Endothelial cell (in vitro differentiated cells): ENCODE measurements at regions not wholly inside any gene's neighbourhood (a gene's known extent, or its start where the extent isn't known, plus 50 kb on each side); places are given as distances from the start of the nearest gene placed in this dataset.

Experiments
- DNase-seq: peaks from one replicate; pipeline ENCODE4 v3.0.0; 2021; ENCODE audit warnings: low spot score
- H3K27ac Mint-ChIP-seq: one replicate; pipeline ENCODE4 v1.8.0; 2021; ENCODE audit warnings: mixed read lengths, inconsistent platforms; ENCODE audit not compliant: unreplicated experiment
- H3K27me3 Mint-ChIP-seq: one replicate; pipeline ENCODE4 v1.8.0; 2021; ENCODE audit warnings: mild to moderate bottlenecking, moderate library complexity, mixed read lengths, inconsistent platforms; ENCODE audit not compliant: unreplicated experiment
- H3K36me3 Mint-ChIP-seq: one replicate; pipeline ENCODE4 v1.8.0; 2021; ENCODE audit warnings: mild to moderate bottlenecking, low read depth, mixed read lengths, inconsistent platforms; ENCODE audit not compliant: unreplicated experiment
- H3K4me1 Mint-ChIP-seq: one replicate; pipeline ENCODE4 v1.8.0; 2021; ENCODE audit warnings: mild to moderate bottlenecking, mixed read lengths, inconsistent platforms; ENCODE audit not compliant: unreplicated experiment
- H3K4me3 Mint-ChIP-seq: one replicate; pipeline ENCODE4 v1.8.0; 2021; ENCODE audit warnings: mild to moderate bottlenecking, mixed read lengths, inconsistent platforms; ENCODE audit not compliant: unreplicated experiment
- H3K9me3 Mint-ChIP-seq: one replicate; pipeline ENCODE4 v1.8.0; 2021; ENCODE audit warnings: mixed read lengths, inconsistent platforms; ENCODE audit not compliant: unreplicated experiment
- TF ChIP-seq, protein P1 (sequence below): fragments of 200-600 bp; sonication (generic); IDR thresholded peaks from one replicate; pipeline ENCODE4 v1.5.0; 2021; ENCODE audit warnings: antibody characterized with exemption; ENCODE audit not compliant: unreplicated experiment

DNA sequence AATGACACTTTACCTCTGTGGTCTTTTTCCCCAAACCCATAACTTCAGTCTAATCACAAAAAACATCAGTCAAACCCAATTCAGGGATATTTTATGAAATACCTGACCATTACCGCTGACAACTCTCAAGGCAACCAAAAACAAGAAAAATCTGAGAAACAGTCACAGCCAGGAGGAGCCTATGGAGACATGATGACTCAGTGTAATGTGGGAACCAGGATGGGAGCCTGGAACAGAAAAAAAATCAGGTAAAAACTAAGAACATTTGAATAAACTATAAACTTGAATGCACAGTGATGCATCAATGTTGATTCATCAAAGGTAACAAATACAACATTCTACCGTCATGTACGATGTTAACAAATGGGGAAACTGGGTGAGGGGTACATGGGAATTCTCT is 84.1 kb upstream of the TSHZ2 start:
- H3K4me3 Mint-ChIP-seq = no peak overlapping the region
- no peaks in the 10 kb centered on the region for H3K4me1 Mint-ChIP-seq

DNA sequence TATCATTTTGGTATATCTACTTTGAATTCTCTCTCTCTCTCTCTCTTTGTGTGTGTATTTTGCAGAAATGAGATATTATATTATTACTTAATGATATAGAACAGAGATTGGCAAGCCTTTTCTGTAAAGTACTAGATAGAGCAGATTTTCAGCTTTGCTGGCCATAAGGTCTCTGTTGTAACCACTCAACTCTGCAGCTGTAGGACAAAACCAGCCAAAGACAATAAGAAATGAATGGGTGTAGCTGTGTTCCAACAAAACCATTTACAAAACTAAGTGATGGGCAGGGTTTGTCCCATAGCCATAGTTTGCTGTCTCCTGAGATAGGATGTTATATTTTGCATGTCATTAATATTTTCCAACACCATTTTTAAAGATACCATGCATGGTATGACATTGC is 91.2 kb upstream of the TSHZ2 start:
- H3K4me1 Mint-ChIP-seq = peaks cover 12% of the 10 kb centered on the region
- TF ChIP-seq, protein P1, sequence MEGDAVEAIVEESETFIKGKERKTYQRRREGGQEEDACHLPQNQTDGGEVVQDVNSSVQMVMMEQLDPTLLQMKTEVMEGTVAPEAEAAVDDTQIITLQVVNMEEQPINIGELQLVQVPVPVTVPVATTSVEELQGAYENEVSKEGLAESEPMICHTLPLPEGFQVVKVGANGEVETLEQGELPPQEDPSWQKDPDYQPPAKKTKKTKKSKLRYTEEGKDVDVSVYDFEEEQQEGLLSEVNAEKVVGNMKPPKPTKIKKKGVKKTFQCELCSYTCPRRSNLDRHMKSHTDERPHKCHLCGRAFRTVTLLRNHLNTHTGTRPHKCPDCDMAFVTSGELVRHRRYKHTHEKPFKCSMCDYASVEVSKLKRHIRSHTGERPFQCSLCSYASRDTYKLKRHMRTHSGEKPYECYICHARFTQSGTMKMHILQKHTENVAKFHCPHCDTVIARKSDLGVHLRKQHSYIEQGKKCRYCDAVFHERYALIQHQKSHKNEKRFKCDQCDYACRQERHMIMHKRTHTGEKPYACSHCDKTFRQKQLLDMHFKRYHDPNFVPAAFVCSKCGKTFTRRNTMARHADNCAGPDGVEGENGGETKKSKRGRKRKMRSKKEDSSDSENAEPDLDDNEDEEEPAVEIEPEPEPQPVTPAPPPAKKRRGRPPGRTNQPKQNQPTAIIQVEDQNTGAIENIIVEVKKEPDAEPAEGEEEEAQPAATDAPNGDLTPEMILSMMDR = no peak
- no peak for DNase-seq
- no peaks in the 10 kb centered on the region for H3K27me3 Mint-ChIP-seq
- no peaks in the 10 kb centered on the region for H3K36me3 Mint-ChIP-seq
- H3K27ac Mint-ChIP-seq = no peak overlapping the region
- H3K9me3 Mint-ChIP-seq = no peaks in the 10 kb centered on the region
- no peak overlapping the region for H3K4me3 Mint-ChIP-seq

More for the DNA sequence above, 84.1 kb upstream of the TSHZ2 start:
- Mint-ChIP-seq H3K27ac (no peak overlapping the region), H3K9me3 (no peaks in the 10 kb centered on the region), H3K27me3 (no peaks in the 10 kb centered on the region), H3K36me3 (no peaks in the 10 kb centered on the region)
- DNase-seq = no peak
- TF ChIP-seq, protein P1 = no peak

DNA sequence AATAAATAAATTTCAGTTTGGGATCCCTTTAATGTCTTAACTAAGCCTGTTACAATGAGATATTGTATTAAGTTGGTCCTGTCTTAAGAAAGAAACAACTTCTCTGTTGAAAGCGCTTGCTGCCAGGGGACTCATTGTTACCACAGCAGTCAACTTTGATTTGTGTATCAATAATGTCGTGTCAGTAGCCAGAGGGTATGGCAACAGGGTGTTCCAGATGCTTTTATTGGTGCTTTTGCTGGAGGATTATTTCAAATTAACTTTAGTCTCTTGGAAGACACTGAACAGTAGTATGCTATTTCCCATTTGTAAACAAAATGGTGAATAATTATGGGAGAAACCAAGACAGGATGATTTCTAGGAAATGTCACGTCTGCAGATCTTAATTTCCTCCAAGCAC is 91.9 kb upstream of the TSHZ2 start:
- H3K4me1 Mint-ChIP-seq = peaks cover 12% of the 10 kb centered on the region
- TF ChIP-seq, protein P1 = no peak
- no peaks in the 10 kb centered on the region for H3K27me3 Mint-ChIP-seq
- H3K36me3 Mint-ChIP-seq = no peaks in the 10 kb centered on the region
- no peak overlapping the region for H3K4me3 Mint-ChIP-seq
- peak overlapping the region; percentile 16 for H3K27ac Mint-ChIP-seq
- no peaks in the 10 kb centered on the region for H3K9me3 Mint-ChIP-seq
- no peak for DNase-seq

DNA sequence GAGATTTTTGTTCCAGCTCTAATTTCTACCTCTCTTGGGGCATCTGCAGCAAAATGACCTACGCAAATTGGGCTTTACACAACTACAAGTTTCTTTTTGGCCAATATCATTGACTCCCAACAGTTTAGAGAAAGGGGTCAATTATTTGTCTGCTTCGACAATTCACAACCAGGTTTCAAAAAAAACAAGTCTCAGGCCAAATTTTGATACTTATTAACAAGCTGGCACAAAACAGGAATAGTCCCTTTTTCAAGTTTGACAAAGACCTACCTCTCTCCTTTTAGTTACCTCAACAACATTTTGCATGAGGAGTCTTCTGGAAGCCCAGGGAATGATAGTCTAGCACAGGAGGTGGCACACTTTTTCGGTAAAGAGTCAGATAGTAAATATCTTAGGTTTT is 97.9 kb upstream of the TSHZ2 start:
- H3K36me3 Mint-ChIP-seq = no peaks in the 10 kb centered on the region

DNA sequence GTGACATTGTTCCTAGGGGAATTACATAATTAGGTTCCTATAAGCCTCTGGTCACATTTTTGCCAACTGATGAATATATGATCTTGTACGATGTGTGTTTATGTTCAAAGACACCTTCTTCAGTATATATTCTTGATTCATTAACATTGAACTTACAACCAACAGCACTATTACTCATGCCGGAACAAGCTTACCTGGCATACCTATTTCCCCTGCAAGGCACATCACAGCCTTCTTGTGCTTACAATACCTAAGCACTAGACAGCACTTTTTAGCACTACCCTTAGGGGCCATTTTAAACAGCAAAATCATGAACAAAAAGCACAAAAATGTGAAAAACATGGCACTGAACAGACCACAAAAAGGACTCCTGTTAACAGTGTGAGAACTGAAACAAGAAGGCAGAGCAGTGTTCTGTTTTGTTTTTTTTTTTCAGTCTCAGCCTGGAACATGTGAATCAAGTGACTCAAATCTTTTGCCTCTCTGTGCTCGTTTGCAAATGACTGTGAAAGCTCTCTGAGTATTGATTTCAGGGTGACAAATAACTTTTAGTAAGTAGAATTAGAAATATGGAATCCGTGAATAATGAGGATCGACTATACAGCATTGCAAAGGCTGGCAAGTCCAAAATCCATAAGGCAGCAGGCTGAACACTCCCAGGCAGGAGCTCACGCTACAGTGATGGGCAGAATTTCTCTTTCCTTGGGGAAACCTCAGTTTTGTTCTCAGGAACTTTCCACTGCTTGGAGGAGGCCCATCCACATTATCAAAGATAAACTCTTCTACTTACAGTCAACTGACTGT is 102.3 kb upstream of the TSHZ2 start:
- no peak for DNase-seq
- Mint-ChIP-seq H3K9me3 (no peaks in the 10 kb centered on the region), H3K4me3 (no peak overlapping the region), H3K4me1 (no peaks in the 10 kb centered on the region), H3K27ac (no peak overlapping the region), H3K36me3 (no peaks in the 10 kb centered on the region), H3K27me3 (no peaks in the 10 kb centered on the region)
- TF ChIP-seq, protein P1 = no peak

More for the DNA sequence above, 97.9 kb upstream of the TSHZ2 start:
- DNase-seq = no peak
- Mint-ChIP-seq H3K27me3 (no peaks in the 10 kb centered on the region), H3K27ac (no peak overlapping the region), H3K9me3 (no peaks in the 10 kb centered on the region), H3K4me1 (peaks cover 6% of the 10 kb centered on the region), H3K4me3 (no peak overlapping the region)
- TF ChIP-seq, protein P1 = no peak
